LNCaP clone FGC (cell line): ENCODE measurements at regions not wholly inside any gene's neighbourhood (a gene's known extent, or its start where the extent isn't known, plus 50 kb on each side); places are given as distances from the start of the nearest gene placed in this dataset.

Experiments
- DNase-seq: peaks from one replicate; pipeline ENCODE4 v3.0.0-alpha.2; 2011; ENCODE audit warnings: low read depth
- H3K4me3 ChIP-seq: 2 replicates; pipeline ENCODE4 v1.5.1; 2011; ENCODE audit warnings: mild to moderate bottlenecking, low read depth, low read length, control low read depth
- CTCF ChIP-seq: IDR thresholded peaks from 2 replicates; pipeline ENCODE4 v1.5.1; 2012; ENCODE audit warnings: mild to moderate bottlenecking; ENCODE audit not compliant: control insufficient read depth, insufficient read depth; ENCODE audit errors: extremely low read depth

- no peak overlapping the region for H3K4me3 ChIP-seq
- no peak for DNase-seq
- no peak for TF ChIP-seq CTCF
Observed at GRCh38 chr5:9720361-9720760, 90.2 kb upstream of the TAS2R1 start.

GRCh38 chr5:9716838-9717281 lies 86.7 kb upstream of the TAS2R1 start:
- DNase-seq = no peak
- no peak for TF ChIP-seq CTCF
- H3K4me3 ChIP-seq = no peak overlapping the region

- no peak for DNase-seq
- TF ChIP-seq CTCF = no peak
- H3K4me3 ChIP-seq = no peak overlapping the region
Observed at GRCh38 chr5:9715891-9716335, 85.8 kb upstream of the TAS2R1 start.

GRCh38 chr5:9713959-9714586 lies 83.9 kb upstream of the TAS2R1 start:
- no peak for DNase-seq
- H3K4me3 ChIP-seq = no peak overlapping the region
- TF ChIP-seq CTCF = no peak

- H3K4me3 ChIP-seq = no peak overlapping the region
- DNase-seq = no peak
- TF ChIP-seq CTCF = no peak
Observed at GRCh38 chr5:9713356-9713755, 83.2 kb upstream of the TAS2R1 start.

GRCh38 chr5:9712911-9713310 lies 82.8 kb upstream of the TAS2R1 start:
- no peak overlapping the region for H3K4me3 ChIP-seq
- no peak for TF ChIP-seq CTCF
- no peak for DNase-seq

GRCh38 chr5:9712506-9712905 lies 82.4 kb upstream of the TAS2R1 start:
- no peak overlapping the region for H3K4me3 ChIP-seq
- no peak for TF ChIP-seq CTCF
- DNase-seq = peak; percentile 7
